NB4 (cell line): ENCODE measurements at regions not wholly inside any gene's neighbourhood (a gene's known extent, or its start where the extent isn't known, plus 50 kb on each side); places are given as distances from the start of the nearest gene placed in this dataset.
A peak's percentile ranks its signal among the peaks of the same experiment; 100 is the strongest.

ENCODE experiments used
- MYC ChIP-seq: IDR thresholded peaks from 2 replicates; pipeline ENCODE4 v1.6.1; 2011; ENCODE audit warnings: low read depth, low read length
- POLR2A ChIP-seq: IDR thresholded peaks from 2 replicates; pipeline ENCODE4 v1.6.1; 2011; ENCODE audit warnings: mild to moderate bottlenecking; ENCODE audit not compliant: insufficient read length; ENCODE audit errors: extremely low read depth
- TF ChIP-seq, protein P1 (sequence below): IDR thresholded peaks from one replicate; pipeline ENCODE4 v1.5.1; 2012; ENCODE audit warnings: low read depth, low read length
- TF ChIP-seq, protein P2 (sequence below): IDR thresholded peaks from 2 replicates; pipeline ENCODE4 v1.6.1; 2011; ENCODE audit warnings: low read depth, low read length

DNA sequence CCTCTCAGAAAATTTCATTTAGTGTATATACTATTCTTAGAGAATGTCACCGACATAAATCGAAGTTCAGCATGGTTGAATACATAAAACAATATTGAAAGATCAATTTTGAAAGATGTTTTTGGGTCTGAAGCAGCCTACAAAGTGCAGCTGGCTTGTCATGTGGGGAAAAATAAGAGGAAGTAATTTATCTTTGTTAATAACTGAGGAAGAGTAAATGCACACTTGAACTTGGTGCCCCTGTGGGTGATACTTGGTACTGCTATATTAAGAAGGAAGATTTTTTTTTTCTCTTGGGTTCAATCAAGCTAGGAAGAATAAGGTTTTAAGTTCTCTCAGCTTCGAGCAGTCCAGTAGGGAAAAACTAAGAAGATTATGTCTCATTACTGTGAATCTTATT, 661.3 kb downstream of the RPL10L start:
- TF ChIP-seq, protein P1, sequence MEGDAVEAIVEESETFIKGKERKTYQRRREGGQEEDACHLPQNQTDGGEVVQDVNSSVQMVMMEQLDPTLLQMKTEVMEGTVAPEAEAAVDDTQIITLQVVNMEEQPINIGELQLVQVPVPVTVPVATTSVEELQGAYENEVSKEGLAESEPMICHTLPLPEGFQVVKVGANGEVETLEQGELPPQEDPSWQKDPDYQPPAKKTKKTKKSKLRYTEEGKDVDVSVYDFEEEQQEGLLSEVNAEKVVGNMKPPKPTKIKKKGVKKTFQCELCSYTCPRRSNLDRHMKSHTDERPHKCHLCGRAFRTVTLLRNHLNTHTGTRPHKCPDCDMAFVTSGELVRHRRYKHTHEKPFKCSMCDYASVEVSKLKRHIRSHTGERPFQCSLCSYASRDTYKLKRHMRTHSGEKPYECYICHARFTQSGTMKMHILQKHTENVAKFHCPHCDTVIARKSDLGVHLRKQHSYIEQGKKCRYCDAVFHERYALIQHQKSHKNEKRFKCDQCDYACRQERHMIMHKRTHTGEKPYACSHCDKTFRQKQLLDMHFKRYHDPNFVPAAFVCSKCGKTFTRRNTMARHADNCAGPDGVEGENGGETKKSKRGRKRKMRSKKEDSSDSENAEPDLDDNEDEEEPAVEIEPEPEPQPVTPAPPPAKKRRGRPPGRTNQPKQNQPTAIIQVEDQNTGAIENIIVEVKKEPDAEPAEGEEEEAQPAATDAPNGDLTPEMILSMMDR, result peak; percentile 18
- TF ChIP-seq POLR2A, result no peak
- no peak for TF ChIP-seq MYC
- TF ChIP-seq, protein P2, sequence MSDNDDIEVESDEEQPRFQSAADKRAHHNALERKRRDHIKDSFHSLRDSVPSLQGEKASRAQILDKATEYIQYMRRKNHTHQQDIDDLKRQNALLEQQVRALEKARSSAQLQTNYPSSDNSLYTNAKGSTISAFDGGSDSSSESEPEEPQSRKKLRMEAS, result no peak
